Stimulated activated CD4-positive, alpha-beta T cell treated with anti-CD3 and anti-CD28 coated beads, Interleukin-15, amount 100 ng/mL, for 24 hours (primary cell): ENCODE measurements at regions not wholly inside any gene's neighbourhood (a gene's known extent, or its start where the extent isn't known, plus 50 kb on each side); places are given as distances from the start of the nearest gene placed in this dataset.
"Not testable (repeated sequence)": the region's sequence is repeated elsewhere in the genome, so short reads cannot be mapped to it uniquely, and the experiment has no call there.

ENCODE experiments used
- DNase-seq: peaks from one replicate; pipeline ENCODE4 v3.0.0-alpha.2; 2020

DNA sequence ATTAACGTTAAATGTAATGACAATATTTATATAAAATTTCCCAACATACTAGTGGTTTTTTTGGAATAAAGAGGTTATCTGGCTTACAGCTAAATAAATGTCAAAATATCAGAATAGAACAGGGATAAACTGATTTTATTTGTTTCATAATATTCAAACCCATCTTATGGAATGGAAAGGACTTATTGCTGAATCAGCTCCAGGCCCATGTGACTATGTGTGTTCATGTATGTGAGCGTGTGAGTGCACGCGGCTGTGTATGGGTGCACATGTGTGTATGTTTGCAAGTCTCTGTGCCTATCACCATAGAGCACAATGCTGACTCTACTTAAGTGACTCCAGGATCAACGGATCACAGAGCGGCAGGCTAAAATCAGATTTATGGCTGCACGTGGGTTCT lies 392.3 kb upstream of the GRM7 start:
- no peak for DNase-seq

DNA sequence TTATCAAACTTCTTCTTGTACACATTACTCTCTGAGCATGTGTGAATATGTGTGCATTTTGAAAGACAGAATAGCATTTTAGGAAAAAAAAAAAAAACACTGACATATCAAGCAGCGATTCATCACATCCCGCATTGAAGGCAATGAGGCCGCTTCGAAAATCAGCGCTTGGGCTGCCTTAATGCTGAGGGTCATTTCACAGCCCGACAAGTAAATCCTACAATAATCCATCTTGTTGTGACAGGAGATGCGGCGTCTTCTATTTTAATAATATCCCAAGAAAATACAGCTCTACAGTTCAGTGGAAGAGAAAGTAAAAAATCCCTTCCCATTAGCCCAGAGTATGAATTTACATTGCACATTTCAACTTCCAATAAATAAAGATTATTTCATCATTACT lies 389.2 kb upstream of the GRM7 start:
- no peak for DNase-seq

DNA sequence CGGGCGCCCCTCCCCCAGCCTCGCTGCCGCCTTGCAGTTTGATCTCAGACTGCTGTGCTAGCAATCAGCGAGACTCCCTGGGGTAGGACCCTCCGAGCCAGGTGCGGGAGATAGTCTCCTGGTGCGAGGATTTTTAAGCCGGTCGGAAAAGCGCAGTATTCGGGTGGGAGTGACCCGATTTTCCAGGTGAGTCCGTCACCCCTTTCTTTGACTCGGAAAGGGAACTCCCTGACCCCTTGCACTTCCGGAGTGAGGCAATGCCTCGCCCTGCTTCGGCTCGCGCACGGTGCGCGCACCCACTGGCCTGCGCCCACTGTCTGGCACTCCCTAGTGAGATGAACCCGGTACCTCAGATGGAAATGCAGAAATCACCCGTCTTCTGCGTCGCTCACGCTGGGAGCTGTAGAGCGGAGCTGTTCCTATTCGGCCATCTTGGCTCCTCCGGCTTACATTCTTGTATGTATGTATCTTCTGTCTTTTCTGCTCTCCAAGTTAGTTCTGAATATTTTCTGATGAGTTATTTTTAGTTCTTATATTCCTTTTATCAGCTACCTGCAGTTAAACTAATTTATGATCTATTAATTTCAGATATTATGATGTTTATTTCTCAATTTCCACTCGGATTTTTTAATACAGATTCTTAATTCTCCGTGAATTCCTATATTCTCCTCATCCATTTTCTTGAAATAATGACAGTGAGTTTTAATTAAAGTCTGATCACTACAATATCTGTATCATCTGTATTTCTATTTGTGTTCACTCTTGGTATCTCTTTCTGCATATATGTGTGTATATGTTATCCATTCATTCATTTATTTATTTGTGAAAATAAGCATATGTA lies 370.2 kb upstream of the GRM7 start:
- not testable (repeated sequence) for DNase-seq

DNA sequence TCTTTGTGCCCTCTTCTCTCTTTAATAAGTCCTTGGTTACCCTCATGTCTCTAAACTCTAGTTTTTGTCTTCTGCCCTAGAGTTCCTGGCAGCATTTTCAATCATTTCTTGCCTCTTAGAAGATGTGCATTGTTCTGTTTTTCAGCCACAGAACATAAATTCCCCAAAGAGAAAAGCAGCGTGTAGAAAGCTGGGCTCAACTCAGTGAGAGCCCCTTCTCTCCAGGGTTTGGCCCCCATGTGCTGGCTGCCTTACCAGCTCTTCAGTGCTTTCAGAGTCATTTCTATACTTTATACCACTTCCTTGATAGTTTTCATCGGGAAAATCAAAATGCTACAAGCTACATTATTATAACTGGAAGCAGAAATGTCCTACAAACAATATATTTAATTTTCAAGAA lies 369.1 kb upstream of the GRM7 start:
- DNase-seq, result no peak

DNA sequence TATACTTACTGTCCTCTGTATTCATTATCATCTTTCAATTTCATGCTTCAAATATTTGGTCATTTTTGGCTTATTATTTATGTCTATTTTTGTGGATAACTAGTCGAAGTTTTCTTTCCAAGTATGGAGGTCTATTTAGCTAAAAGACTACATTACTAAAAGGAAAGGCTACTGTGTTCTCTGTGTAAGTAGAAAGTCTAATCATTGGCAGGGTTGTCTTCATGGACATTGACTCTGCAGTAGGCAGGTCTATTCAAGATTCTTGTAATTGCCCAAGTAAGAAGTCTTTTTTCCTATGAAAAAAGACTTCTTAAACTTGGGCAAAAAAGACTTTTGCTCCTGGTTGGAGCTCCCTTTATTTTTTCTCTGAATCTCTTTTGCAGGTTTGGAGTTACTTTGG lies 368.6 kb upstream of the GRM7 start:
- DNase-seq, result no peak

DNA sequence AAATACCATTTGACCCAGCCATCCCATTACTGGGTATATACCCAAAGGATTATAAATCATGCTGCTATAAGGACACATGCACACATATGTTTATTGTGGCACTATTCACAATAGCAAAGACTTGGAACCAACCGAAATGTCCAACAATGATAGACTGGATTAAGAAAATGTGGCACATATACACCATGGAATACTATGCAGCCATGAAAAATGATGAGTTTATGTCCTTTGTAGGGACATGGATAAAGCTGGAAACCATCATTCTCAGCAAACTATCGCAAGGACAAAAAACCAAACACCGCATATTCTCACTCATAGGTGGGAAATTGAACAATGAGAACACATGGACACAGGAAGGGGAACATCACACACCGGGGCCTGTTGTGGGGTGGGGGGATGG lies 362.0 kb upstream of the GRM7 start:
- not testable (repeated sequence) for DNase-seq

DNA sequence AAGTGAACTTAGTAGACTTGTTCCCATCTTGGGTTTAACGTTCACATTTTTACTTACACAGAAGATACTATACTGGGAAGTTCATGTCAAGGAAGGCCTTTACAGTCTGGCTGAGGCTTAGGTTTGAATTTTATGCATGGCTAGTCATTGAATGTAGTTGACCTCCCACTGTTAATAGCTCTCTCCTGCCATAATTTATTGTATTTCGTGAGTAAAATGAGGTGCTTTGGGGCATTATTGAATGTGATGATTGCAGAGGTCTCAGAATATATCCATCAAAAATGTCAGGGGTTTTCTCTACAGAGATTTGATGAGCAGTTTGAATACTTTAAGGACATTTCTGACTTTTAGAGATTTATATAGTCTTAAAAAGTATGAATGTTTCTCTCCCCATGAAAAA lies 356.6 kb upstream of the GRM7 start:
- DNase-seq, result no peak

DNA sequence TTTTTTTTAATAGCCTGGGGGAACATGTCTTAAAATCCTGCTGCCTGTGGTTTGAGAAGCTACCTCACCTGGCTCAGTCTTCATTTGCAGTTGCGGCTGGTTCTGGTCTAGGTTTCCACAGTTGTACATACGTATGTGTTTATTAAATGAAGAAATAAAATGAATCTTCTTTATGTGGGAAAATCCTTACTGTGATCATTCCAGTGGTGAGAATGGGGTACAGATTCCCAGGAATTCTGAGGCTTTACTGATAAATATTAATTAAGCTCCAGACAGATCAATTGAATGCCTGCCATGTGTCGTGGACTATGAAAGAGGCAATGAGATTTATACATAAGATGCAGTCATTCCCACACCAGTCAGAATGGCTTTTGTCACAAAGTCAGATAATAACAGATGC lies 356.1 kb upstream of the GRM7 start:
- no peak for DNase-seq

DNA sequence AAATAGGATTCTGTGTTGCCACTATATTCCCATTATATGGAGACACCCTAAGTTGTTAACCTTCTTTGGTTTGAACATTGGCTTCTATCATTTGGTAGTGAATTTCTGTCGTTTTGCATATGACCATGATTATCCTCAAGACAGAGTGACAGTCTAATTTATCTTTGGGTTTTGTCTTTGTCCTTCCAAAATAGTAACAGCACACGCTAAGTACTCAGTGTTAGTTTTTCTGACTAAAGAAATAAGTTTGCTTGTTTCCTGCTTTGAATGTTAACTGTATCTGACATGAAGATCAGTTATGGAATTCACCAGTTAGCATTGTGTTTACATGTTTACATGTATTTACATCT lies 352.5 kb upstream of the GRM7 start:
- DNase-seq, result no peak

DNA sequence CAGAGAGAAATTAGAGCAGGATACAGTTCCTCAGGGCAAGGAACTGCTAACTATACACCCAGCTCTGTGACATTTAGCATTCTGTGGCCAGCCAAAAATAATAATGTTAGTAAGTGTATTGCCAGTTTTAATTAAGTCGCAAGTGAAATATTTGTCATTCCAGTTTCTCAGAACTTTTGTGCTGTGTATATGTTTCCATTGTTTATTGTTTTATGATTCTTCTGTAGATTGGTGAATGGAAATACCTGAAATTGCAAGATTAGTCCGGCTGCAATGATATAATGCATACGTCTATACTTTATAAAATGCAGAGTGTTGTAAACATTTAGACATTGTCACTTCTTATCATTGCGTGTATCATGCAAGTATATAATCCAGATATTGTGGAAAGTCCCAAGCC lies 351.3 kb upstream of the GRM7 start:
- DNase-seq, result no peak

DNA sequence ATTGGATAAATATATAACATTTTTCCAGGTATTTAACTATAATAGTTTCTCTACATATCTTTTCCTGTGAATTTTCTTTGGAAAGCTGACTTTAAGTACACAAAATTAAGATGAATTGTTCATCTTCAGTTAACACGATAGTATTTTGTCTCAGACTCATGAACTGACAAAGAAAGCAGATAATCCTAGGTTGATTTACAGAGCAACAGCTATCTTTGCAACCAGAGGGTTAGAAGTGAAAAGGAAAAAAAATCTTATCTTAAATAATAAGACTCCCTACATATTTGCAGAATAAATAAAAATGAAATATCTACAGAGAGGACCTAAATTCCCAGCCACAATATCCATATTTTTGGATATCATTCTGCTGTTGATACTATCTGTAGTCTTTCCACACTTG lies 350.2 kb upstream of the GRM7 start:
- no peak for DNase-seq

DNA sequence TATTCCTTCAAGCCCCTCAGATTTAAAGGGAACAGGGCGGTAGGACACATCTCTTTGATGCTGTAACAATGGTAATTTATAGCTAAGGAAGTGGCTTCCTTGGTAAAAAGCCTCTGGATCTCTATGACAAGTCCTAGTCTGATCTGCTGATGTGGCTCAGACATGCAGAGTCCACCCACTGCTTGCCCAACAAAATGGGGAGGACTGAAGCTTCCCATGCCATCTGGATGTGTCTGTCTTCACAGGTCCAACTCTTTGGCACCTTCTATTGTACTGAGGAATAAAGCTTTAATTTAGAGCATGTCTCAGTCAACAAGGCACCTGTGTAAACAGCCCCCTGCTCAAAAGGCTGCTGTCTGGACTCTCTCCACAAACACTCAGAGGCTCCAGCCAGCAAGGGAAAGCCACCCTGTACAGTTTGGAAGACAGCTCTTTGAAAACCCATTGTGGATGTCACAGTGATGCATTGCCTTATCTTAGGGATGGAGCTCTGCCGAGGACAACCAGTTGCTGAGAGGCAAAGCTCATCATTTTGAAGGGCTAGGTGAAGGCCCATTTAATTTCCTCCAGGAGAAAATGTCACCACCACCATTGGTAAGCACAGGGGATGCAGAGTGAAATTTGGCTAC lies 348.6 kb upstream of the GRM7 start:
- DNase-seq, result no peak

DNA sequence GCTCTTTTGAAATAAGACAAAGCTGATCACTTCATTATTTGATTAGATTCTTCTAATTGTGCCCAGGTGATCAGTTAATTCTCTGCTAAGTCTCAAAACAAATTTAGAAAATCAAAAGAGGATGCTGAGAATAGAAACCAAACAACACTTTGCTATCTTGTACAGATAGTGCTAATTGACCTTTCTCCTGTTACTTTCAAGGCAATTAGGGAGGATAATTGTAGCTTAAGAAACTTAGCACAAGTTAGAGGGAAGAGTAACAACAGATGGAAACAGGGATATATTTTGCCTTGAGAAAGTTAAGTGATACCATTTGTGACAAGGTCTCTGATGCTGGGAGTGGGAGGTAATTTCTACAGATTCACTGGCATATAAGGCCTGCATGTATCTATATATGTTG lies 344.8 kb upstream of the GRM7 start:
- no peak for DNase-seq

DNA sequence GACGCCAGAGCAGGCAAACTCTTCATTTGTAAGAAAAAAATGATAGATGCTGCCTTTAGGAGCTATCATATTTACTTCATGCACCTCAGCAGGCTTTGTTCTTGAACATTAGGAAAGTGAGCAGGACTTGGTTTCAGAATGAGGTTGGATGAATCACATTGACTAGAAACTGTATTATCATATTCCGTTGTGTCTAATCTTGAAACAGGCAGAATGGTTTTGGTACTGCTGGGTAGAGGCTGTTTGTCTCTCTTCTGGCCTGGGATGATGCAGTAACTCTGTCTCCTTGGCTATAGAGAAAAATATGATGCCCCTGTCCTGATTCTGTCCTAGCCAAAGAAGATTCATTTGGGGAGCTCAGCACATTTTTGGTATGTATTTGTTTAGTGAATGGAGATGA lies 344.2 kb upstream of the GRM7 start:
- no peak for DNase-seq

DNA sequence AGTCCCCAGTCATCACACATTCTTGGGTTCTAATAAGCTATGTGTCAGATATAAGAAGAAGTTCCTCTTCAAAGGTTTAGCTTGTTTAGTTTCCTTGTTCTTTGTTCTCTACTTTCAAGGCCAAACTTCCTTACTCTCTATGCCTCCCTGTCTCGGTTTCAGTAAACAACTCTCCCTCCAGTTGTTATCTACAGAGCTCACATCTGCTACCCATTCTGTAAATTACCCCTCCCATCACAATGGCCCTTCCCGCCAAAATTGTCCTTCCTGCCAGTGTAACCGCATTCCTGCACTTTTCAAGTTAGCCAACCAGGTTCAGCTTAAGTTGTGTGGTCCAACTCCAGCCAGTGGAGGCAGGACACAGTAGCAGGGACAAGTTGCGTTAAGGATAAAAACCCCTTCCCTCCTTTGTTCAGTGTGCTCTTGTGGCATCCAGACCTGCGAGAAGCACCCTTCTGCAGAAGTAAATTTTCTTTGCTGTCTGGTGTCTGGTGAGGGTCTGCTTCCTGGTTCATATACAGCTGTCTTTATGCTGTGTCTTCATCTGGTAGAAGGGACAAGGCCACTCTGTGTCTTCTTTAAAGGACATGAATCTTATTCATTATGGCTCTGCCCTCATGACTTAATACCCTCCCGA lies 342.1 kb upstream of the GRM7 start:
- DNase-seq, result no peak

DNA sequence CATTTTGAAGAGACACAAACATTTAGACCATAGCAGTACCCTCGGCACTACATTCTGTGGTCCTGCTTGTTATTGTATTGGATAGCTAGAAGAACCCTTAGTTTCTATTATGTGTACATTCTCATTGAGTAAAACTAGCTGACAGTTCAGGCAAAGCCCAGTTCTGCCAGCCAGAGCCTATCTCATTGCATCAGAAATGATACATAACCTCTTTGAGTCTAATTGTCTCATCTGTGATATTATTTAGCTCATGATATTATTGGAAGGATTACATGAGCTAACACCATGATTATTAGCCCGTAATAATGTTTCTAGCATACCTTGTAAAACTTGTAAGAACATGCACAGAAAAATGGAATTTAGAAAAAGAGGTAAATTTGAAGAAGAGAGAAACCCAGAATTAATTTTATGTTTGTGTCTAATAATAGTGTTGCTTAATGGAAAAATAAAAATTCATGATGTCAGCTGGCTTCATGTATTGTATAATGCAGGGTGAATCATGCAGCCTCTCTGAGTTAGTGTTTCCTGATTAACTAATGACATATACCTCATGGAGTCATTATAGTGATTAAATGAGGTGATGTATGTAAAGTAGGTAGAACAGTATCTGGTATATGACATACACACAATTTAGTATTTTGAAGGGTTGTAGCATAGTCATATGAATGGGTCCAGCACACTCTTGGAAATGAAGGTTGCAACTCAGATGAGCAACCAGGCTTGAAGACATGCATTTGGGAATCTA lies 339.4 kb upstream of the GRM7 start:
- no peak for DNase-seq

DNA sequence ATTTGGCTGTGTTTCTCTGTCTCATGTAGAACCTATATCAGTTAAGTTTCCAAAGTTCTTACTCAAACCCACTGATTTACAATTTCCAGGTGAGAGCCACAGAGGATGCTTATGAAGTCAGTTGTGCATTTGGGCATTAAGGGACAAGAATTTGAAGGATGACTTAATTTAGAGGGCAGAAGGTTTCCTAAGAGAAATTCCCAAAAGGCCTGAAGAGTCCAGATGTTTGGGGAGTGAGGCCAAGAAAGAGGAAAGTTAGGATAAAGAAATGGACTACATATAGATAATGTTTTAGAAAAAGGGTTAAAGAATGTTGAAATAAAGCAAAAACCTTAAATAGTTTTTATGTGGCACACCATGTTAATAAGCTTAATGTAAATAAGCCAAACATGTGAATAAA lies 338.7 kb upstream of the GRM7 start:
- DNase-seq, result no peak

DNA sequence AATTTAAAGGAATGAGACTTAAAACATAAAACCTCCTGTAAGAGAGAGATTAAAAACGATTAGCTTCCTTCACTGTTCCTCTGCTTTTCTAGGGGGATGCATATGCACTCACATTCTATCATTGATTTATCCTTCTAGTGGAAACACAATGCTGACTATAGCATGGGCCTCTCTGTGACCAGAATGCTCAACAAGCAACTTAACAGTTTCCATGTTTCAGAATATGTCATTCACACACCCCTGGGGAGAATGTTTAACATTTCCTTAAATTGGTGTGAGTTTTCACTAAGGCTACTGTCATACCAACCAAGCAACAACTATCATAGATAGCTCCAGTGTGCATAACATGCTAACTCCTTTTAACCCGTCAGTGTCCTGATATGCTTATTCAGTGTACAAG lies 337.9 kb upstream of the GRM7 start:
- DNase-seq, result no peak

DNA sequence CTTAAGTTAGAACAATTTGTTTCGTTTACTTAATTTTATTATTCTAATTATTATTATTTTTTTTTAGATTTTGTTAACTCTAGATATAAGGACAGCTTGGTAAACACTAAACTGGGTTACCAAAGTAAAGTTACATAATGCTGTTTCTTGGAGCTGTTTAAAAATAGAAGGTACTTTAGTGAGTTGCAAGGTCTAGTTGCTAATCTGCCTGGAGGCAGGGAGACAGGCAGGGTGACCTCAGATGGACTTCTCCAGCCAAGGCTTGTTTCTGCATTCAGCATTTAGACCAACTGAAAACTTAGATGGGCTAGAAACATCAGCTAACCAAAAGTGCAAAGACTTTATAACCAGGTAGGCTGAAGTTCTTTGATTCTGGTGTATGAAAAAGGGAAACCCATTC lies 336.4 kb upstream of the GRM7 start:
- DNase-seq, result no peak

DNA sequence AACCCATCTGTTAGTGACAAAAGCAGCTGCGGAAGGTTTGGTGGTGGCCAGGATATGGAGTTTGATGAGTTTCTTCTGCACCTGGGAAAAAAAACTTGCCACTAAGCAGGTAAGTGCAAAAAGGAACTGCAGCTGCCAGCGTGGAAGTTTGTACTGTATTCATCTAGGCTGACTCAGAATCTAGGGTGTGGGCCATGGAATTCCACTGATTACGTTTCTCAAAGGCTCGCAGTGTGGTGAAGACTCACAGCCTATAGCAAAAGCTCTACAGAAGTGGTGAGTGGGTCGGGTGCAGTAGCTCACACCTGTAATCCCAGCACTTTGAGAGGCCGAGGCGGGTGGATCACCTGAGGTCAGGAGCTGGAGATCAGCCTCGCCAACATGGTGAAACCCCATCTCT lies 334.6 kb upstream of the GRM7 start:
- no peak for DNase-seq

DNA sequence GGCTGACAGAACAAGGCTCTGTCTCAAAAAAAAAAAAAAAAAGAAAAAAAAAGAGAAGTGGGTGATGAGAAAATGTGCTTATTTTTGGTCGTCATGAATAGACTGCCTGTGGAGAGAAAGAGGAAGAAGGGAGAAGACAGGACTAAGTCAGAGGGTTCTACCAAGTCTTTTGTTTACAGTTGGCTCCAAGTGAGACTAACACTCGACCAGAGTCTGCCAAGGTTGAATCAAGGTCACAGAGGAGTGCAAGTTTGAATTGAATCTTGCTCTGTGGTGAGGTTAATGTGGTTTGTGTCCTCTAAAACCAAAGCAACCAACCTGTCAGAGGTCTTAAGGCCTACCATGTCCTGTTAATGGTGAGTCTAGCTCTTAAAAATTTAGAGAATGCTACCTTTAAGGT lies 334.1 kb upstream of the GRM7 start:
- DNase-seq, result no peak

DNA sequence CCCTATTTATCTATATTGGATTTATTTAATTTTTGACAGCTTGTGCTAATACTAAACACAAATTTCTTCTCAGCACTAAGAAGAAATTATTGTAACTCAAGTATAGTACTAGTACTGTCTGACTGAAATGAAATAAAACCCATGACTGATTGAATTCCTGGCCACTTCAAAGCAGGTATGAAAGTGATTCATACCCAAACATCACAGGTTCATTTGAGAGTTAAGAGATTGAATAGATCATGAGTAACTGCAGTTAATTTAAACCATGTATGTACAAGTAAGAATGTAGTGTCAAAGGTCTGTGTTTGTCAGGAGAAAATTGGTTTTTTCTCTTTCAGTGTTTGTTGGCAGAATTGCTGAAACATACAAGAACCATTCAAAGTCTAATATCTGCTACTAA lies 332.0 kb upstream of the GRM7 start:
- DNase-seq, result no peak

DNA sequence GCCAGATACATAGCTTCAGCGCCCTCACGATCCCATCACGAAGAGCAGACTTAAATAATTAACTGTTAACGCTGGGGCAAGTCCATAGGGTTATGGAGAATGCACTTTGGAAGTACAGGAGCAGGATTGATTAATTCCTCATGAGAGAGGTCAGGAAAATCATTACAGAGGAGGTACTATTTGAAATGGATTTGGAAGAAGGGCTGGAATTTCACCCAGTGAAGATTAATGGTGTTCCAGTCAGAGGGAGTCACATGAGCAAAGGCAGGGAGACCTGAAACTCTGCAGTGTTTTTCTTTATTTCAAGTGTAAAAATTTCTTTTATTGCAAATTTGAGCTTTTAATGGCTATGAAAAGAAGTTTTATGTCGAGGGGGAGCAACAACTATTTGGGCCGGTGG lies 329.8 kb upstream of the GRM7 start:
- no peak for DNase-seq

DNA sequence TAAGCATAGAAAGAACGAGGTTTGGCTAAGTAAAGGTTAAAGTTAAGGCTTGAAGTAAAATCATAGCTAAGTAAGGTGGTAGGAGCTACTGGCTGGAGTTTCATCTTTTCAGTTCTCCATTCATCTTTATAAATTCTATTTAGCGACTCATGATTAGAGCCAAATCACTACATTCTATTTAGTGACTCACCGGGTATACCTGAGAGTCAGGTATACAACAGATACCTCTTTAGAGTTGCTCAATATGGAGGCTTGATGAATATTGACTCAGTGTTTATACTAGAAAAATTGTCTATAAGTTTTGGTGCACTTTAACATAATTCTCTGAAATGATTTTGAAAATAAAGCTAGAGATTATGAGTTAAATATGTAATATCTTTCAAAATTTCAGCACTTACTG lies 328.8 kb upstream of the GRM7 start:
- no peak for DNase-seq
